ENCODE measurements at regions not wholly inside any gene's neighbourhood (a gene's known extent, or its start where the extent isn't known, plus 50 kb on each side); places are given as distances from the start of the nearest gene placed in this dataset.

- no peaks in the 10 kb centered on the region for H3K36me3 ChIP-seq (ENCODE audit: control insufficient read depth, insufficient read depth, low read length)
- H3K4me1 ChIP-seq (ENCODE audit: control insufficient read depth, insufficient read depth, low read length) = no peaks in the 10 kb centered on the region
- ATAC-seq (no peak), DNase-seq (ENCODE audit: low read depth, low spot score) (no peak)
- CTCF ChIA-PET = no interaction called here
- TF ChIP-seq REST (IDR thresholded peaks at IDR 0.05; ENCODE audit: insufficient read depth in 1 of 2, low read depth in 2 of 2, low read length in 1 of 2) (no peak), SIN3A (IDR thresholded peaks at IDR 0.05; ENCODE audit: borderline replicate concordance, insufficient read depth, low read depth, low read length) (no peak), CTCF (IDR thresholded peaks at IDR 0.05) (no peak), POLR2AphosphoS5 (IDR thresholded peaks at IDR 0.05; ENCODE audit: low read depth, low read length) (no peak), TCF7L2 (IDR thresholded peaks at IDR 0.05; ENCODE audit: low read depth, low read length) (no peak)
- in situ Hi-C loops (cut with HindIII; ENCODE audit: low pct_unique_long_range_greater_than_20kb, low sequenced_read_pairs) (no loop called here), intact Hi-C loops (cut with micrococcal nuclease; ENCODE audit: unreplicated experiment) (no loop called here)
- no peaks in the 10 kb centered on the region for H3K27me3 ChIP-seq (ENCODE audit: control insufficient read depth, insufficient read depth, low read length)
- no TSS peak for BruUV-seq (replicated peaks)
- no peak overlapping the region for H3K27ac ChIP-seq (ENCODE audit: low read length)
- no peak overlapping the region for H3K4me3 ChIP-seq (ENCODE audit: low read depth in 2 of 2, low read length in 2 of 2)
- H3K9me3 ChIP-seq (ENCODE audit: control insufficient read depth, insufficient read depth, low read depth, low read length) = no peaks in the 10 kb centered on the region
- POLR2A ChIA-PET = no interaction called here
Measured at GRCh38 chr4:33886356-33886755, 2358.0 kb downstream of the ARAP2 start.

DNA sequence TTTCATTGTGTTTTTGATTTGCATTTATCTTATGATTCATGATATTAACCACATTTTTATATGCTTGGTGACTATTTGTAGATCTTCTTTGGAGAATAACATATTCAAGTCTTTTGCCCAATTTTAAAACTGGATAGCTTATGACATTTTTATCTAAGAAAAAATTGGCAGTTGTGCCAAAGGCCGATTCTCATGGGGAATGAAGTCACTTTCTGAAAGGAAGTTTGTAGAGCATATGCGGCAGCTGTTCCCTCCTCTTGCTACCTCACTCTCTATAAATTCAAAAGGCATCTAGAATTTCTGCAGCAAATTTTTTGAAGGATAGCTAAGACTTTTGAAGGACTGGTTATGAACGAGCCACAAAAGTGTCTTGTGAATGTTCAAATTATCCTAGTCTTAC is 2353.5 kb downstream of the ARAP2 start:
- no peak for ATAC-seq
- H3K4me1 ChIP-seq (ENCODE audit: control insufficient read depth, insufficient read depth, low read length) = no peaks in the 10 kb centered on the region
- TF ChIP-seq REST (IDR thresholded peaks at IDR 0.05; ENCODE audit: insufficient read depth in 1 of 2, low read depth in 2 of 2, low read length in 1 of 2) (no peak), TCF7L2 (IDR thresholded peaks at IDR 0.05; ENCODE audit: low read depth, low read length) (no peak), POLR2AphosphoS5 (IDR thresholded peaks at IDR 0.05; ENCODE audit: low read depth, low read length) (no peak), SIN3A (IDR thresholded peaks at IDR 0.05; ENCODE audit: borderline replicate concordance, insufficient read depth, low read depth, low read length) (no peak), CTCF (IDR thresholded peaks at IDR 0.05) (no peak)
- ChIA-PET POLR2A (no interaction called here), CTCF (no interaction called here)
- DNase-seq (ENCODE audit: low read depth, low spot score) = no peak
- no peaks in the 10 kb centered on the region for H3K36me3 ChIP-seq (ENCODE audit: control insufficient read depth, insufficient read depth, low read length)
- H3K9me3 ChIP-seq (ENCODE audit: control insufficient read depth, insufficient read depth, low read depth, low read length) = no peaks in the 10 kb centered on the region
- no peak overlapping the region for H3K4me3 ChIP-seq (ENCODE audit: low read depth in 2 of 2, low read length in 2 of 2)
- BruUV-seq (replicated peaks) = no TSS peak
- H3K27ac ChIP-seq (ENCODE audit: low read length) = no peak overlapping the region
- intact Hi-C loops (cut with micrococcal nuclease; ENCODE audit: unreplicated experiment) (no loop called here), in situ Hi-C loops (cut with HindIII; ENCODE audit: low pct_unique_long_range_greater_than_20kb, low sequenced_read_pairs) (no loop called here)
- H3K27me3 ChIP-seq (ENCODE audit: control insufficient read depth, insufficient read depth, low read length) = no peaks in the 10 kb centered on the region

Data from Panc1 (cell line).